GM12874 (cell line): ENCODE measurements at regions not wholly inside any gene's neighbourhood (a gene's known extent, or its start where the extent isn't known, plus 50 kb on each side); places are given as distances from the start of the nearest gene placed in this dataset.

ENCODE experiments used
- CTCF ChIP-seq: IDR thresholded peaks from 2 replicates; pipeline ENCODE4 v1.5.1; 2011; ENCODE audit warnings: low read depth, mild to moderate bottlenecking, control low read depth, low read length, moderate library complexity; ENCODE audit not compliant: insufficient read depth

DNA sequence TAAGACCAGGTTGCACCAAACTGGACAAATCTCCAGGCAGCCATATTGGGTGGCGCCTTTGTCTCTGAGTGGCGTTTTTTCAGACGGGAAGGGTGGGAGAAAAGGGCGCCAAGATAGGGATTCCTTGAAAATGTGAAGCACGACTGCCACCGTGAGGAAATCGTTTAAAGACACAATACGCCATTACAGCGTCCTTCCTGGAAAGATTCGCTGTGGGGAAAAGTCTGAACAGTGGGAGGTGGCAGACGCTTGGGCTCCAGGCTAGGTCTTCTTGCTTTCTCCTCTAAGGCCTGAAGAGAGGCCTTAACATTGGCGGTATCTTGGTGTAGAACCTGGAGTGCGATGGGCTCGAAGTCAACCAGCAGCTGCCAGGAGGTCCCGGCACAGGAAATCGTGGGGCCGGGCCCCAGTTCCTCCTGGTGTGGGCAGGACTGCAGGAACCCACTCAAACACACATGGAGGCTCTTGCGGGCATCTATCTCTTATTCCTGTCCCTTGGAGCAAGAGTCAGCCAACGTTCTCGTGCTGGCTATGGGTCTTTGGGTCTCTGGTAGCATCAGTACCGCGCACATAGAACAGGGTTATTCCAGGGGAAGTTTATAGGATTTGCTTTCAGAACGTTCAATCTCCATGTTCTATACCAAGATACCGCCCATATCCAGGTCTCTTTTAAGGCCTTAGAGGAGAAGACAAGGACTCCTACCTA, 208.8 kb downstream of the OR13H1 start:
- no peak for TF ChIP-seq CTCF

GRCh38 chrX:131762802-131763234, 218.9 kb downstream of the OR13H1 start:
- TF ChIP-seq CTCF, result no peak

DNA sequence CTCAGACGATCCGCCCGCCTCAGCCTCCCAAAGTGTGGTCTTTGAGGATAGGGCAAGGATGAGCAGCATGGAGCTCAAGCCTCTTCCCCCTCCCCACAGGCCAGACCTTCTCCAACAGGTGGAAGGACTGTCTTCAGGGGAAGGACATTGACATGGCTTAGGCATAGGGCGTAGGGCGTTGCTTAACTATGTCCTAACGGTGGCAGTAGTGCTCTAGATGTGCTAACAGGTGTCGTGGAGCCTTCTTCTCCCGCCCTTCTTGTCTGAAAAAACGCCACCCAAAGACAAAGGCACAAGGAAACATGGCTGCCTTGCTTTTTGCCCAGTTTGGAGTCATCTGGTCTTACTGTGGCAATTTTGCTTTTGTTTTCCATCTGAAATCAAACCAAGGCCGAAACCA, 219.8 kb downstream of the OR13H1 start:
- TF ChIP-seq CTCF, result no peak

DNA sequence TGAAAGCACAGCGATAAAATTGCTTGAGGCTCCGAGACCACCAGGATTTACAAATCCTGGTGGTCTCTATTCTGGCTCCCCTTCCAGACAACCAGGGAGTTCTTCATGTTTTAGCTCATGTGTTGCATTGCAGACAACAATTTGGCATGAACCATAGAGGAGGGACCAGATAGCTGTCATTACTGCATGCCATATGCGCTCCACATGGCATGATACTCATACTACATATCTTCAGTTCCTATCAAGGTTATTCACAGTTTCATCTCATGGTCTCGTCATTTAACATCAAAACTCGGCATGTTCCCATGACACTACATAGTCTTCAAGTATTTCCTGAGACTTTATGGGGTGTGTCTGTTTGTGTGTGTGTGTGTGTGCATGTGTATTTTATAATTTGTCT, 220.3 kb downstream of the OR13H1 start:
- no peak for TF ChIP-seq CTCF

DNA sequence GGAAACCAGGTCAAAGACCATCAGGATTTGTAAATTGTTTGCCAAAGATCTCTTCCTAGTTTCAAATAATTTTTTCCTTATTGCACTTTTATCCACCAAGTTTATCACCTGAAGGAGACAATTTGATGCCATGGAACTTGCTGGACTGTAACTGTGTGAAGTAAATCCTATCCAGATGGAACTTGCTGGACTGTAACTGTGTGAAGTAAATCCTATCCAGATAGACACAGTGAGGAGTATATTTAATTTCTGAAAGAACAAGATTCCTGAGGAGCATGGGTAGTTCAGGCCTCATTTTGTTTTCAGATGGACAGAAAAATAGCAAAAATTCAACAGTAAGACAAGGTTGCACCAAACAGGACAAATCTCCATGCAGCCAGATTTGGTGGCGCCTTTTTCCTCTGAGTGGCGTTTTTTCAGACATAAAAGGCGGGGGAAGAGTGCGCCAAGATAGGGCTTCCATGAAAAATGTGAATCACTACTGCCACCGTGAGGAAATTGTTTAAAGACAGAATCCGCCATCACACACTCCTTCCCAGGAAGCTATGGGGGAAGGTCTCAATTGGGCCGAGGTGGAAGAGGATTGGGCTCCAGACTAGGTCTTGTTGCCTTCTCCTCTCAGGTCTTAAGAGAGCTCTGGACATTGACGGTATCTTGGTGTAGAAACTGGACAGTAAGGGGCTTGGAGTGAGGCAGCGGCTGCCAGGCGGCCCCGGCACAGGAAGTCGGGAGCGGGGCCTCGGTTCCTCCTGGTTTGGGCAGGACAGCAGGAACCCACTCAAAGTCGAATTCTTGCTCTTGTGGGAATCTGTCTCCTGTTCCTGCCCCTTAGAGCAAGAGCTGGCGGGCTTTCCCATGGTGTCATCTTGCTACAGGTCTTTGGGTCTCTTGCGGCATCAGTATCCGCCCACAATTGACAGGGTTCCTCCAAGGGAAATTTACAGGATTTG, 234.7 kb downstream of the OR13H1 start:
- no peak for TF ChIP-seq CTCF

DNA sequence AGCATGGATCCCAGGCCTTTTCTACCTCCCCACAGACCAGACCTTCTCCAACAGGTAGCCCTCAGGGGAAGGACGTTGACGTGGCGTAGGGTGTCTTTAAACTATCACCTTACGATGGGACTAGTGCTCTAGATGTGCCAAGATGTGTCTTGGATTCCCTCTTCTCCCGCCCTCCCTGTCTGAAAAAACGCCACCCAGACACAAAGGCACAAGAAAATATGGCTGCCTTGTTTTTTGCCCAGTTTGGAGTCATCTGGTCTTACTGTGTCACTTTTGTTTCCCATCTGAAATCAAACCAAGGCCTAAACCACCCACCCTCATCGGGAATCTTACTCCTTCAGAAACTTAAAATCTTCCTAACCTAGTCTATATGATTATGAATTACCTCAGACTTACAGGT, 235.4 kb downstream of the OR13H1 start:
- no peak for TF ChIP-seq CTCF

DNA sequence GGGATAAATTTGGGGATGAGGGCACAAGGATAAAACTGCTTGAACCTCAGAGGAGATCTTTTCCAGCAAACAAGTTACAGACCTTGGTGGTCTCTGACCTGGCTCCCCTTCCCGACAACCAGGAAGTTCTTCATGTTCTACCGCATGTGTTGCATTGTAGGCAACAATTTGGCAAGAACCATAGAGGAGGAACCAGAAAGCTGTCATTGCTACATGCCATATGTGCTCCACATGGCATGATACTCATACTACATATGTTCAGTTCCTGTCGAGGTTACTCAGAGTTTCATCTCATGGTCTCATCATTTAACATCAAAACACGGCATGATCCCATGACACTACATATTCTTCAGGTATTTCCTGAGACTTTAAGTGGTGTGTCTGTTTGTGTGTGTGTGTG, 235.9 kb downstream of the OR13H1 start:
- no peak for TF ChIP-seq CTCF
